Choroid plexus epithelial cell (primary cell): ENCODE measurements at regions not wholly inside any gene's neighbourhood (a gene's known extent, or its start where the extent isn't known, plus 50 kb on each side); places are given as distances from the start of the nearest gene placed in this dataset.

Source experiments
- DNase-seq: peaks from one replicate; pipeline ENCODE4 v3.0.0-alpha.2; 2010; ENCODE audit warnings: low read depth
- H3K4me3 ChIP-seq: 2 replicates; pipeline ENCODE4 v1.5.1; 2011; ENCODE audit warnings: low read depth, mild to moderate bottlenecking, control low read depth, low read length, moderate library complexity
- CTCF ChIP-seq: conservative IDR thresholded peaks from 2 replicates; pipeline ENCODE4 v1.5.1; 2011; ENCODE audit warnings: low read depth, mild to moderate bottlenecking, control low read depth, inconsistent platforms, low read length, moderate library complexity

GRCh38 chr2:114261366-114261765 lies 181.1 kb upstream of the DPP10 start:
- no peak overlapping the region for H3K4me3 ChIP-seq
- no peak for DNase-seq
- no peak for TF ChIP-seq CTCF

DNA sequence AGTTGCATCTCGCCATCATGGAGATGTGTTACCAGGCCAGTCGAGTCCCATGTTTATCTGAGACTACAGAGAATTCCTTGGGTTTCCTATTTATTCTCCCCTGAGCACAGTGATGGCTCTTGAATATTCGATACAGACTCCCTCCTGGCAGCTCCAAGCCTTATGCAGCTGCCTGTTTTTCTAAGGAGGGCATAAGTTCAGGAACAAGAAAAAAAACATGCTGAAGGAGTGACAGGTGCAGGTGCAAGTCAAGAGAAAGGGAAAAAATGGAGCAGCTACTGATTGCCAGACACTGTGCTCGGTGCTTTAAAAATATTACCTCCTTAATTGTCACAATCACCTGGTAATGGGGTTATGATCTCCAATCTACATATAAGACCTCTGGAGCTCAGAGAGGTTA lies 177.2 kb upstream of the DPP10 start:
- no peak for DNase-seq
- no peak for TF ChIP-seq CTCF

GRCh38 chr2:114274957-114275356 lies 167.5 kb upstream of the DPP10 start:
- no peak for DNase-seq
- H3K4me3 ChIP-seq = no peak overlapping the region
- no peak for TF ChIP-seq CTCF

More for the DNA sequence above, 177.2 kb upstream of the DPP10 start:
- H3K4me3 ChIP-seq = no peak overlapping the region

- no peak for DNase-seq
- no peak overlapping the region for H3K4me3 ChIP-seq
- no peak for TF ChIP-seq CTCF
Observed at GRCh38 chr2:114281188-114281587, 161.3 kb upstream of the DPP10 start.

- no peak for TF ChIP-seq CTCF
- no peak overlapping the region for H3K4me3 ChIP-seq
- no peak for DNase-seq
Observed at GRCh38 chr2:114283774-114284173, 158.7 kb upstream of the DPP10 start.

- H3K4me3 ChIP-seq = no peak overlapping the region
- TF ChIP-seq CTCF = no peak
- DNase-seq = no peak
Observed at GRCh38 chr2:114286438-114286837, 156.0 kb upstream of the DPP10 start.

GRCh38 chr2:114293355-114293754 lies 149.1 kb upstream of the DPP10 start:
- DNase-seq = no peak
- TF ChIP-seq CTCF = no peak
- no peak overlapping the region for H3K4me3 ChIP-seq
